SK-N-MC (cell line): ENCODE measurements at regions not wholly inside any gene's neighbourhood (a gene's known extent, or its start where the extent isn't known, plus 50 kb on each side); places are given as distances from the start of the nearest gene placed in this dataset.
A peak's percentile ranks its signal among the peaks of the same experiment; 100 is the strongest.
"Not testable (repeated sequence)": the region's sequence is repeated elsewhere in the genome, so short reads cannot be mapped to it uniquely, and the experiment has no call there.

ENCODE experiments used
- DNase-seq: peaks from one replicate; pipeline ENCODE4 v3.0.0-alpha.2; 2011; ENCODE audit warnings: low read depth, low spot score
- H3K27ac ChIP-seq: fragments of 200-600 bp; sonication (generic); 2 replicates; pipeline ENCODE4 v1.5.1; 2016; ENCODE audit warnings: mixed run types
- H3K36me3 ChIP-seq: fragments of 200-600 bp; sonication (generic); 2 replicates; pipeline ENCODE4 v1.6.1; 2017; ENCODE audit warnings: antibody characterized with exemption, low read length, mixed read lengths; ENCODE audit not compliant: insufficient read depth
- H3K4me3 ChIP-seq: fragments of 200-600 bp; sonication (generic); 2 replicates; pipeline ENCODE4 v1.5.1; 2016
- H3K9ac ChIP-seq: fragments of 200-600 bp; sonication (generic); 2 replicates; pipeline ENCODE4 v1.8.0; 2017; ENCODE audit warnings: mixed run types, mixed read lengths; ENCODE audit not compliant: insufficient read length
- H3K9me3 ChIP-seq: fragments of 200-600 bp; sonication (generic); 2 replicates; pipeline ENCODE4 v1.6.1; 2017; ENCODE audit warnings: low read depth, mild to moderate bottlenecking, antibody characterized with exemption, low read length, moderate library complexity, mixed read lengths
- EZH2 ChIP-seq: fragments of 200-600 bp; sonication (generic); IDR thresholded peaks from one replicate; pipeline ENCODE4 v1.6.1; 2017; ENCODE audit warnings: antibody characterized with exemption
- FOXP2 ChIP-seq: optimal IDR thresholded peaks from 2 replicates; pipeline ENCODE3; 2011; ENCODE audit warnings: mild to moderate bottlenecking, moderate library complexity; ENCODE audit not compliant: insufficient read depth; ENCODE audit errors: extremely low read length, control extremely low read depth
- POLR2AphosphoS5 ChIP-seq: IDR thresholded peaks from 2 replicates; pipeline ENCODE4 v1.6.1; 2012; ENCODE audit warnings: mild to moderate bottlenecking, low read depth, low read length, borderline replicate concordance

DNA sequence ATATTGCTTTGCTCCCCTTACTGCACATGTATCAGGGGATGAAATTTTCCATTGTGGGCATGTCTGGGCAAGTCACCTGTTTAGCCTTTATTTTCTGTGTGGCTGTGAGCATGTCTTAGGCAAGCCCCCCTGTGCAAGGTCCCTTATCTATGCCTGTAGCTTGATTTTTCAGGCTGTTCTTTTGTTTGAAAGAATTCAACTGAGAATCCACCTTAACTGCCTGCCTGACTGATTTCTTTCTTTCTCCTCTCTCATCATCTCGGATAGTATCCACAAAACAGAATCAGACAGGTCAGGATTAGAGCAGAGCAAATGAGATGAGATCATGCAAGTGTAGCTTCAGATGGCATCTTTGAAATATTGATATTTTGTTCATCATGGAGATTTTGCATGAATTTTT lies 1147.5 kb upstream of the ACVR2A start:
- Histone ChIP-seq H3K36me3 (no peaks in the 10 kb centered on the region), H3K4me3 (no peak overlapping the region), H3K27ac (no peak overlapping the region), H3K9me3 (no peaks in the 10 kb centered on the region; the same call in 1 of the 2 replicates), H3K9ac (no peak overlapping the region)
- DNase-seq, result no peak
- TF ChIP-seq POLR2AphosphoS5, result no peak
- no peak for TF ChIP-seq EZH2
- no peak for TF ChIP-seq FOXP2

DNA sequence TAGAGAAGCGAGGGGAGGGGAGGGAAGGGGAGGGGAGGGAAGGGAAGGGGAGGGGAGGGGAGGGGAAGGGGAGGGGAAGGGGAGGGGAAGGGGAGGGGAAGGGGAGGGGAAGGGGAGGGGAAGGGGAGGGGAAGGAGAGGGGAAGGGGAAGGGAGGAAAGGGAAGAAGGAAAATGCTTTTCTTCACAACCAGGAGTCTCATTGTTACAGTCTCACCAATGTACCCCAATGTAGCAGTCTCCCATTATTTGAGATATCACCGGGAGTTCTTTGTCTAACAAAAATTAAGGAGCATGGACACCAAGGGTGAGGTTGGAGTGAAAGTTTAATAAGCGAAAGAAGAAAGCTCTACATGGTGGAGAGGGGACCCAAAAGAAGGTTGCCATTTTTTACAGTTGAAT lies 1148.0 kb upstream of the ACVR2A start:
- H3K36me3 ChIP-seq, H3K9me3 ChIP-seq, H3K4me3 ChIP-seq, DNase-seq, H3K27ac ChIP-seq, H3K9ac ChIP-seq: not testable (repeated sequence)

- no peaks in the 10 kb centered on the region for H3K9me3 ChIP-seq
- no peak for DNase-seq
- no peak overlapping the region for H3K9ac ChIP-seq
- no peak for TF ChIP-seq FOXP2
- no peak for TF ChIP-seq EZH2
- no peak for TF ChIP-seq POLR2AphosphoS5
- H3K27ac ChIP-seq, result no peak overlapping the region
- H3K4me3 ChIP-seq, result no peak overlapping the region
- H3K36me3 ChIP-seq, result no peaks in the 10 kb centered on the region
These were observed 1162.8 kb upstream of the ACVR2A start for GRCh38 chr2:146681991-146682390.

DNA sequence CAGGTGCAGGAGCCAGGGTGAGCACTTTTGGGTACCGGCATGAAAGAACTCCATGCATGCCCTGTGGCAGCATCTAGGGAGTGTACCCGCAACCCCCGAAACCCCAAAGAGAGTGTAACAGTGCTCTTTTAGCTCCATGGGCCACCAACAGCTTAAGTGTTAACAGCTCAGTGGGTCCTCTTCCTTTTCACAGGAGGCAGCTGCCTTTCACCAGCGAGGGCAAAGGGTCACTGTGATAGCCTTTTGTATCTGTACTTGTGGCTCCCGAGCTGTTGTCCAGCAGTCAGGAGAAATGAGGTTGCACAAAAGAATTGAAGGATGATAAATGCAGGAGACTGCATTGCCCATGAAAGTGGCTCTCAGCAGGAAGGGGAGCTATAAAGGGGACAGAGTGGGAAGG lies 1166.3 kb upstream of the ACVR2A start:
- no peak for DNase-seq
- TF ChIP-seq EZH2 (no peak), FOXP2 (no peak), POLR2AphosphoS5 (no peak)
- Histone ChIP-seq H3K9me3 (no peaks in the 10 kb centered on the region), H3K36me3 (no peaks in the 10 kb centered on the region), H3K27ac (no peak overlapping the region), H3K9ac (no peak overlapping the region), H3K4me3 (no peak overlapping the region)

DNA sequence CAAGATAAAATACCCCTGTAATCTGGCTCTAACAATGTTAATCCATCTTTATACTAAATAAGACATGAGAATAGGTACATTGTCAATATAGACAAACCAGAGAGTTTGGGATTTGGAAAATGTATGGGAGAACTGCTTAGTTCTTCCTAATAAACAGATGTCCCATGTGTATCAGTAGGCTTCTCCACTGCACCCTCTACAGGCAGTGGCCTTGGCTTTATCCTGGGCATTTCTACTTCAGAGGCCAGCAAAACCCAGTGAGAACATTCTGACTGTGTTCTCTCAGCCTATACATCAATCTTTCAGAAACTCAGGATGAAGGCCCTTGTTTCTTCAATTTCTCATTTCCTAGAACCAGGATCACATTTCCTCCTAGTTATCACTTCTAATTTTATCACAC lies 1167.5 kb upstream of the ACVR2A start:
- H3K4me3 ChIP-seq, result no peak overlapping the region
- no peaks in the 10 kb centered on the region for H3K36me3 ChIP-seq
- H3K27ac ChIP-seq, result no peak overlapping the region
- no peaks in the 10 kb centered on the region for H3K9me3 ChIP-seq
- no peak overlapping the region for H3K9ac ChIP-seq
- TF ChIP-seq FOXP2, result no peak
- TF ChIP-seq POLR2AphosphoS5, result no peak
- TF ChIP-seq EZH2, result no peak
- no peak for DNase-seq

- Histone ChIP-seq H3K4me3 (no peak overlapping the region), H3K36me3 (no peaks in the 10 kb centered on the region), H3K9me3 (no peaks in the 10 kb centered on the region), H3K9ac (no peak overlapping the region), H3K27ac (no peak overlapping the region)
- DNase-seq, result no peak
- no peak for TF ChIP-seq EZH2
- no peak for TF ChIP-seq FOXP2
- no peak for TF ChIP-seq POLR2AphosphoS5
These were observed 1175.1 kb upstream of the ACVR2A start for GRCh38 chr2:146669735-146670134.

DNA sequence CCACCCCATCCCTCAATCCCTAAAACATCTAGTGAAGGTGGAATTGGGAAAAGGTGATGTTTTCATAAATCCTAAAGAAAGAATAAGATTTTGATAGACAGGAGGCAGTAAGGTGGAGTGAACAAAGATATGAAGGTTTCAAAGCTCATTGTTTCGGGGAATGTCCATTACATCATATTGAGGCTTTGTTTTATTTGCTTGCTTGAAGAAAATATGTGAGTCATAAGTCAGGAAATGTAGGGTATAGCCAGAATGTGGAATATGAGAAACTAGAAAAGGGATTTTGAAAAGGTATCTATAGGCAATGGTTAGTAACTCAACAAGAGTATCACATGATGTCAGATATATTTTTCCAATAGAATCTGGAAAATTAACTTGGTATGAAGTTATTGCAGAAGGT lies 1178.5 kb upstream of the ACVR2A start:
- DNase-seq, result no peak
- Histone ChIP-seq H3K4me3 (no peak overlapping the region), H3K9me3 (no peaks in the 10 kb centered on the region), H3K9ac (no peak overlapping the region), H3K27ac (no peak overlapping the region), H3K36me3 (no peaks in the 10 kb centered on the region)
- TF ChIP-seq POLR2AphosphoS5, result no peak

- TF ChIP-seq POLR2AphosphoS5, result no peak
- TF ChIP-seq FOXP2, result no peak
- no peak for TF ChIP-seq EZH2
- Histone ChIP-seq H3K9me3 (no peaks in the 10 kb centered on the region), H3K4me3 (no peak overlapping the region), H3K9ac (no peak overlapping the region), H3K27ac (no peak overlapping the region), H3K36me3 (no peaks in the 10 kb centered on the region)
- no peak for DNase-seq
These were observed 1179.0 kb upstream of the ACVR2A start for GRCh38 chr2:146665800-146666199.

DNA sequence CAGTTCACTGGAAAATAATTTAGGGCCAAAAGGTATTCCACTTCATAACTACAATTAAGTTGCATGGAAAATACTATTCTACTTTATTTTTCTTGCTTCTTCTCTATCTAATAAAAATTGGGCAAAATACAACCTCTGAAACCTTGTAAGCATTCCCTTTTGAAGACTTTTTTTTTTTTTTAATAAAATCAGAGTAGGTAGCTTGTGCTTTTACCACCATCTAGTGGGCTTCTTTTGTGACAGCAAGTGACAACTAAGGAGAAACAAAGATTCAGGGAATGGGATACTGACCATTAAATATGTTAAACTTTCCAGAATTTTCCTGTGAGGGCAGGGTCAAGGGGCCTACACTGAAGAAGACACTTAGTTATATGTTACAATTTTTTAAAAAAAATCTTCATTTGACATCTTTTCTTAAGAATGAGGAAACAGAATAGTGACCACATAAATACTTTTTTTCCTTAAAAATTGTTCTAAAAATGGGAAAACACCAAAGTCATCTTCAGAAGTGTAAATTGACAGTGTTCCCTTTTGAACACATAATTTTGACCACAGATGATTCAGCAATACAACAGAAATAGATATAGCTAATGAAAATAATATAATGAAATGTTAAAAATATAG lies 1183.2 kb upstream of the ACVR2A start:
- no peak for TF ChIP-seq EZH2
- Histone ChIP-seq H3K9me3 (no peaks in the 10 kb centered on the region), H3K27ac (peak overlapping the region; percentile 71), H3K4me3 (no peak overlapping the region), H3K36me3 (no peaks in the 10 kb centered on the region), H3K9ac (peak overlapping the region; percentile 63)
- peak; percentile 48 for DNase-seq
